ENCODE measurements at regions not wholly inside any gene's neighbourhood (a gene's known extent, or its start where the extent isn't known, plus 50 kb on each side); places are given as distances from the start of the nearest gene placed in this dataset.

DNA sequence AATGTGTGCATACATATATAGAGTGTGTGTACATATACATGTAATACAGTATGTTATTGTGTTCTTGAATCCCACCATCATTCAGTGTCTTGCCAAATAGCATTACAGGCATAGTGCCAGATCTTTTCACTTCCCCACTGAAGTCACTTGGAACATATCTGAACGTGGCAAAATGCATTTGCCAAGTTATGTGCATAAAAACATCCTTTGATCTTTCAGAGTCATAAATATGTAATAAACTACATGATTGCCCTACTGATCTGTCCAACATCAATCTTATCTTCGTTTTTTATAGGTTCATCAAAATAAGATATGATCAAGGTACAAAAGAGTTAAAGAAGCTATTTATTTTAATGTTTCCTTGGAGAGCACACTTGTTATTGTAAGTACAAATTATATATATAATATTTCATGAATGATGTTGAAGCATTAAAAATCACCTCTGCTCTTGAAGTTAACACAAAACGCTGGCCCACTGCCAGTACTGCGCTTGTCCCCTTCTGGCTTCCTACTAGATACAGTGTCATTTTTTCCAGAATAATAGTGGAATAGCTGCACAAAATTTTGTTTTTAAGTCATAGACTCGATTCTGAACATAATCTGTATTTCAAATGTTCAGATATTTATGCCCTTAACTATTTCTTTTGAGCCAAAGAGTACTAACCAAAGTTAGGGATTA, 549.5 kb upstream of the ARRDC4 start:
- H3K9me3 ChIP-seq (ENCODE audit: control insufficient read depth, insufficient read depth, low read depth, low read length), result no peaks in the 10 kb centered on the region
- no peak overlapping the region for H3K27ac ChIP-seq (ENCODE audit: low read depth, low read length)
- no peak overlapping the region for H3K9ac ChIP-seq (ENCODE audit: low read length)
- no peaks in the 10 kb centered on the region for H3K36me3 ChIP-seq (ENCODE audit: control insufficient read depth, insufficient read depth, low read length)
- no peak overlapping the region for H3K4me3 ChIP-seq (ENCODE audit: low read depth, low read length)
- H3K4me1 ChIP-seq (ENCODE audit: control insufficient read depth, insufficient read depth, low read length), result no peaks in the 10 kb centered on the region
- H3K27me3 ChIP-seq (ENCODE audit: control insufficient read depth, insufficient read depth, low read length), result no peaks in the 10 kb centered on the region

DNA sequence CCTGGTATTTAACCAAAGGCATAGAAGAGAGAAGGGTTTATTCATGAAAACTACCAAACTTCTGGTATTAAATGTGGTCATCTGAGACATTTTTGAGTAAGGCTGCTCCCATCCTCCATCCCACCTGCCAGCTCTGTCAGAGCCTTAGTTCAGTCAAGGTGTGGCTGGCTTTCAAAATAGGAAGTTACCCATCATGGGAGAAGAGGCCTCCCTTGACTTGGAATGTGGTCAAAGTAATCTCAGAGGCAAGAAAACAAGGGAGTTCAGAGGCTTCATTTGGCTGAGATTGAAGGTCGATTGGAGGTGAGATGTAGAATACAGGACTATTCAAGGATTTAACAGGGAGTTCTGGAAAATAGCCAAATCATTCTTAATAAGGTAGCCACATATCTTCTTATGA, 540.4 kb upstream of the ARRDC4 start:
- Histone ChIP-seq H3K36me3 (ENCODE audit: control insufficient read depth, insufficient read depth, low read length) (no peaks in the 10 kb centered on the region), H3K27me3 (ENCODE audit: control insufficient read depth, insufficient read depth, low read length) (no peaks in the 10 kb centered on the region), H3K4me3 (ENCODE audit: low read depth, low read length) (no peak overlapping the region), H3K27ac (ENCODE audit: low read depth, low read length) (no peak overlapping the region), H3K4me1 (ENCODE audit: control insufficient read depth, insufficient read depth, low read length) (peaks cover 10% of the 10 kb centered on the region; the same call in 1 of the 2 replicates), H3K9ac (ENCODE audit: low read length) (no peak overlapping the region), H3K9me3 (ENCODE audit: control insufficient read depth, insufficient read depth, low read depth, low read length) (no peaks in the 10 kb centered on the region)

DNA sequence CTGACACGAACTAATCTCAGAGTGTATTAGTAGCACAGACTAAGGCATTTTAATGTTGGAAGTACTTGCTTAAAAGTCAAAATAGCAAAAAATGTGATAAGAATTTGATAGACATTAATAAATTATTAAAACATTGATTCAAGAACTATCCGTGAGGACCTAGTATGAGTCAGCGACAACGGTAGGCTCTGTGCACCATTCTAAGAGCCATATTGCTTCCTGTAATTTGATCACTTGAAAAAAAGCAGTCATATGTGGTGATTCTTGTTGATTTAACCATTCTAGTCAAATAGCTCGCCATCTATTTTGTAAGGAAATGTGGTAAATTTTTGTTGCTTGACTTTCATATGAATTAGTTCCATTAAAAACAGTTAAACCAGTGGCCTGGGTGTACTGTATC, 534.9 kb upstream of the ARRDC4 start:
- Histone ChIP-seq H3K27me3 (ENCODE audit: control insufficient read depth, insufficient read depth, low read length) (no peaks in the 10 kb centered on the region), H3K9me3 (ENCODE audit: control insufficient read depth, insufficient read depth, low read depth, low read length) (no peaks in the 10 kb centered on the region), H3K9ac (ENCODE audit: low read length) (no peak overlapping the region), H3K36me3 (ENCODE audit: control insufficient read depth, insufficient read depth, low read length) (no peaks in the 10 kb centered on the region), H3K27ac (ENCODE audit: low read depth, low read length) (no peak overlapping the region), H3K4me3 (ENCODE audit: low read depth, low read length) (no peak overlapping the region), H3K4me1 (ENCODE audit: control insufficient read depth, insufficient read depth, low read length) (no peaks in the 10 kb centered on the region)

DNA sequence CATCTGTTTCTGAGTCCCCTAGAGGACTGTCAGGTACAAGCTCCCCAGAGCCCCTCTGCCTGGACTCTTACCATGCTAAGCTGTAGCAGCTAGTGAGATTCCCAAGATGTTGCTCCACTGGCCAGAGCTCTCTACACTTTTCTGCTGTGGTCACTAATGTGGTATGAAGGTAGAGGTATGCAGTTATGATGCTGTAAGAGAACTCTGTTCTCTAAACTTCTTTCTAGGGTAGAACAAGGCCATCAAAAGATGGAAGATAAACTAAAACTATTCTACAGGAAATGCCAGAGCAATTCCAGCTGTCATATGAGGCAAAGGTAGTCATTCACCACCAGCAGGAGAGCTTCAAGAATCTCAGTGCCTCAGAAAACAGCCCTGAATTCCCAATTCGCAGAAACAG, 517.4 kb upstream of the ARRDC4 start:
- no peak overlapping the region for H3K4me3 ChIP-seq (ENCODE audit: low read depth, low read length)
- no peaks in the 10 kb centered on the region for H3K36me3 ChIP-seq (ENCODE audit: control insufficient read depth, insufficient read depth, low read length)
- H3K9me3 ChIP-seq (ENCODE audit: control insufficient read depth, insufficient read depth, low read depth, low read length), result no peaks in the 10 kb centered on the region; the same call in 1 of the 2 replicates
- no peak overlapping the region for H3K27ac ChIP-seq (ENCODE audit: low read depth, low read length)
- H3K27me3 ChIP-seq (ENCODE audit: control insufficient read depth, insufficient read depth, low read length), result no peaks in the 10 kb centered on the region
- no peak overlapping the region for H3K9ac ChIP-seq (ENCODE audit: low read length)
- H3K4me1 ChIP-seq (ENCODE audit: control insufficient read depth, insufficient read depth, low read length), result no peaks in the 10 kb centered on the region

DNA sequence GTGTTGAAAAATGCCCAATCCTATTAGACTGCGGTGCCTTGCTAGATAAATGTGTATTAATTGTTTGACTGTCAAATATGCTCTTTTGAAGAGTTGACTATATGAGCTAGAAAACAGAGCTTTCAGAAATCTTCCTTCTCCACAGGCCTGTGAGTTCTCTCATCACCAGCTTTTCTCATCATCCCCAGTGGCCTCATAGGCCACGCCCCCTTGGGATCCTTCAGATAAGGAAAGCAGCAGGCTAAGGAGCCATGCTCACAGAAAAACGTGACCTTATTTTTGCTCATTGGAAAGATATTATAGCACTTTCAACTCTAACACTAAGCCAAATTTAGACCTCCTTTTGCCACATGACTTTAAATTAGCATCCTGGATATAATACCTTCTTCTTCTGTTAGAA, 514.4 kb upstream of the ARRDC4 start:
- Histone ChIP-seq H3K27me3 (ENCODE audit: control insufficient read depth, insufficient read depth, low read length) (no peaks in the 10 kb centered on the region), H3K36me3 (ENCODE audit: control insufficient read depth, insufficient read depth, low read length) (no peaks in the 10 kb centered on the region), H3K4me3 (ENCODE audit: low read depth, low read length) (no peak overlapping the region), H3K9me3 (ENCODE audit: control insufficient read depth, insufficient read depth, low read depth, low read length) (no peaks in the 10 kb centered on the region), H3K4me1 (ENCODE audit: control insufficient read depth, insufficient read depth, low read length) (no peaks in the 10 kb centered on the region), H3K9ac (ENCODE audit: low read length) (no peak overlapping the region), H3K27ac (ENCODE audit: low read depth, low read length) (no peak overlapping the region)

DNA sequence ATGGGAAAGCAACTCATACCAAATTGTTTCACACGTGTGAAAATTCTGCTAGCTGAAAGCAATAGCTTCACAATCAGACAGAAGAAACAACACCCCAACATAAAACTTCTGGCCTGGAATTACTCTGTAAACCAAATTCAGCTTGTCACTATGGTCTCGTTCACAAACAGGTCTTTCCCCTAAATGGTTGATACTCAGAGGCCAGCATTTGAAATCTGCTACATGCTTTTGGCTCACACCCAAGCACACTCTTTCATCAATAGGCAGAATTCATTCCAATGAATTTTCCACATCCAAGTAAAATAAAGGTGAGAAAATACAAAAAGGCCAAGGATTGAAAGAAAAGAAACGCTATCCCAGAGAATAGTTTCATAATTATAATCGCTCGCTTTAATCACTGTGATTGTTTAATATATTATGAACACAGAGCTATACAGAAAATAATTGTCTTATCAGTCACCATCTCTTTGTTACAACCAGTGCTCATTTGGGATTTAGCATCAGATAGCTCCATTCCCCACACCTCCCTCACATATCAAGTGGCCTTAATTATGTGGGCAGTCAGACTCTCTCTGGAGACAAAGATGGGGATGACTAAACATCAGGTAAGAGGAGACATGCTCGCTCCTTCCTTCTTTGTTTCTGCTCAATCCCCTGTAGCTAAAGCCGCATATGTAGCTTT, 503.8 kb upstream of the ARRDC4 start:
- H3K36me3 ChIP-seq (ENCODE audit: control insufficient read depth, insufficient read depth, low read length), result no peaks in the 10 kb centered on the region
- H3K4me3 ChIP-seq (ENCODE audit: low read depth, low read length), result no peak overlapping the region
- no peaks in the 10 kb centered on the region for H3K27me3 ChIP-seq (ENCODE audit: control insufficient read depth, insufficient read depth, low read length)
- no peaks in the 10 kb centered on the region for H3K9me3 ChIP-seq (ENCODE audit: control insufficient read depth, insufficient read depth, low read depth, low read length)
- no peaks in the 10 kb centered on the region for H3K4me1 ChIP-seq (ENCODE audit: control insufficient read depth, insufficient read depth, low read length)
- no peak overlapping the region for H3K27ac ChIP-seq (ENCODE audit: low read depth, low read length)
- no peak overlapping the region for H3K9ac ChIP-seq (ENCODE audit: low read length)

DNA sequence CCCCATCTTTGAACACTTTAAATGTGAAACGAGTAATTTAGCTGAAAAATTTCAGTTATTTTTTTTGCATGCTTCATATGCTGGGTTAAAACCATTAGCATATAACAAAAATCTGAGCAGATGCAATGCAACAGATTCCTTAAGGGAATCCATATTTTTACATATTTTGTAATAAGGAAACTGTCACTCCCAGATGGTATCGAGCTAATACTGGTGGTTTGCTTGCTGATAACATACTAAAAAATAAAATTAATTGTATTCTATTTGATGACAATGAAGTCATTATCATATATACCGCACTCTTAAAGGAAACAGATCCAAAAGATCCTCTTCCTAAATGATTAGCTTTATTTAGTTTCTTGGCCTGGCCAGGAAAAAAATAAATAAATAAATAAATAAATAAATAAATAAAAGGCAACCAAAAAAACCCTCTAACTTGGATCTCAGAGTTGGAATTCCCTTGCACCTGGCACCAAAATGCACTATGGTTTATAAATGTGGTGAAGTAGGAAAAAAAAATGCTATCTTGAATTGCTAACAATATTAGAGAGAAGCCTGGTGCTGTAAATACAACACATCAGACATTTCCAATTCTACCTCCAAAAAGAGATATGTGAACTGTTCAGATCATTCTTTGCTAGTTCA, 503.2 kb upstream of the ARRDC4 start:
- Histone ChIP-seq H3K9ac (ENCODE audit: low read length) (no peak overlapping the region), H3K27me3 (ENCODE audit: control insufficient read depth, insufficient read depth, low read length) (no peaks in the 10 kb centered on the region), H3K4me3 (ENCODE audit: low read depth, low read length) (no peak overlapping the region), H3K4me1 (ENCODE audit: control insufficient read depth, insufficient read depth, low read length) (no peaks in the 10 kb centered on the region), H3K27ac (ENCODE audit: low read depth, low read length) (no peak overlapping the region), H3K36me3 (ENCODE audit: control insufficient read depth, insufficient read depth, low read length) (no peaks in the 10 kb centered on the region), H3K9me3 (ENCODE audit: control insufficient read depth, insufficient read depth, low read depth, low read length) (no peaks in the 10 kb centered on the region)

DNA sequence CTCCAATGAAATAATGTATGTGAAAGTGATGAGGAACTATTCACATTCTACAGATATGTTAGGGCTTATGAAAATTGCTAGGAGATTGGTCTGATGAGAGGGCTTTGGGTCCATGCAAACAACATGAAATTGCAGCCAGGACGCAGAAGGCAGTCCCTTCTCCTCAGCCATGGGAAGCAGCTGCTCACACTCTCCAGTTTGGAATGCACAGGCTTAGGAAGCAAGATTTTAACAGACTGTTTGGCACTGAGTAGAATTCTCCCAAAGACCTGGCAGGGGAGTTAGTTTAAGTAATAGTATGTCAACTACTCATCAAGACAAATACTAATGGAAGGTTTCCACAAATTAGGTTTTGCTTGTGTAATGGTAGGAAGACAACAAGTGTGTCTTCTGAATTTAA, 500.7 kb upstream of the ARRDC4 start:
- Histone ChIP-seq H3K9me3 (ENCODE audit: control insufficient read depth, insufficient read depth, low read depth, low read length) (no peaks in the 10 kb centered on the region), H3K9ac (ENCODE audit: low read length) (no peak overlapping the region), H3K36me3 (ENCODE audit: control insufficient read depth, insufficient read depth, low read length) (no peaks in the 10 kb centered on the region), H3K4me1 (ENCODE audit: control insufficient read depth, insufficient read depth, low read length) (no peaks in the 10 kb centered on the region), H3K27ac (ENCODE audit: low read depth, low read length) (no peak overlapping the region), H3K4me3 (ENCODE audit: low read depth, low read length) (no peak overlapping the region), H3K27me3 (ENCODE audit: control insufficient read depth, insufficient read depth, low read length) (no peaks in the 10 kb centered on the region)

DNA sequence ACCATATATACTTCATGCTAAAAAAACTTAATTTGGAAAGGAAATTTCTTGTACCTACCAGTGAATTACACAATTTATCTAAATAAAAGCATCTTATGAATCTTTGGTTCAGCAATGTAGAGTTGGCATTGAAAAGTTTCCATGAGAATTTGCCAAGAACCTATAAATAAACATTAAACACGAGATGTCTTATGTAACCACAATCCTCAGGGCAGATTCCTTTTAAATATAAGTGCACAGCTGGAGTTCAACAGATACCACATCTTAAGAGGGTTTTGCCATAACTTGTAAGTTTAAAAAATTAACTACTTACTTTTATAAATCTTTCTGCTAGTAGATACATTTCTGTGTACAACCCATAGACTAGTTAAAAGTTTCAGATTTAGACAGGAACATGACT, 499.3 kb upstream of the ARRDC4 start:
- no peaks in the 10 kb centered on the region for H3K9me3 ChIP-seq (ENCODE audit: control insufficient read depth, insufficient read depth, low read depth, low read length)
- no peak overlapping the region for H3K27ac ChIP-seq (ENCODE audit: low read depth, low read length)
- H3K9ac ChIP-seq (ENCODE audit: low read length), result no peak overlapping the region
- H3K4me3 ChIP-seq (ENCODE audit: low read depth, low read length), result no peak overlapping the region
- no peaks in the 10 kb centered on the region for H3K36me3 ChIP-seq (ENCODE audit: control insufficient read depth, insufficient read depth, low read length)
- no peaks in the 10 kb centered on the region for H3K4me1 ChIP-seq (ENCODE audit: control insufficient read depth, insufficient read depth, low read length)
- H3K27me3 ChIP-seq (ENCODE audit: control insufficient read depth, insufficient read depth, low read length), result no peaks in the 10 kb centered on the region

DNA sequence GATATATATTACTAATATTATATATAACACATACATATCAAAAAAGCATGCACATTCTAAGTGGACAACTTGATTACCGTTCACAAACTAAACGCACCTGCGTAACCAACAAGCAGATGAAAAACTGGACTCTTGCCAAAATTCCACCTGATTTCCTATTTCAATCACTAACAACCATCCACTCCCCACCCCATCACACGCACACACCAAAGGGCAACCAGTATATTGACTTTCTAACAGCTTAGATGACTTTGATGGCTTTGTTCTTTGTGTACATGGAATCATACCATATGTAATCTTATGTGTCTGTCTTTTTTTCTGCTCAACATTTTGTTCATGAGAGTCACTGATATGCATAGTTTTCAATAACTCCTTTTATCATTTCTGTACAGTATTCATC, 496.8 kb upstream of the ARRDC4 start:
- H3K9me3 ChIP-seq (ENCODE audit: control insufficient read depth, insufficient read depth, low read depth, low read length), result no peaks in the 10 kb centered on the region
- no peaks in the 10 kb centered on the region for H3K4me1 ChIP-seq (ENCODE audit: control insufficient read depth, insufficient read depth, low read length)
- no peak overlapping the region for H3K27ac ChIP-seq (ENCODE audit: low read depth, low read length)
- H3K36me3 ChIP-seq (ENCODE audit: control insufficient read depth, insufficient read depth, low read length), result no peaks in the 10 kb centered on the region
- H3K9ac ChIP-seq (ENCODE audit: low read length), result no peak overlapping the region
- no peak overlapping the region for H3K4me3 ChIP-seq (ENCODE audit: low read depth, low read length)
- H3K27me3 ChIP-seq (ENCODE audit: control insufficient read depth, insufficient read depth, low read length), result no peaks in the 10 kb centered on the region

DNA sequence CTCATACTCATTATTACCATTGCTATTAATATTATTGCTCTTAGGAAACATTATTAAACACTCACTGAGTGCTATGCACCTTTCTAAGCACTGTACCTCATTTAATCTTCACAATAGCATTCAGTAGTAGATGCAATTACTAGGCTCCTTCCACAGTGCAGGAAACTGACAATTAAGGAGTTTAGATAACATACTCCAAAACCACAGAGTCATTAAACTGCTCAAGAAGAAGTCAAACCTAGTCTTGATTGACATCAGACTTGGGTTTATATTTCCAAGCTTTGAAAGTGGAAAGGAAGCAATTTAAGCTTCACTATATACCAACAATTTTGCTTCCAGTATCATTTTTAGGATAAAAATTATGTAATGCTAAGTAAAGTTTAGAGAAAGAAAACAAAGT, 490.1 kb upstream of the ARRDC4 start:
- H3K9me3 ChIP-seq (ENCODE audit: control insufficient read depth, insufficient read depth, low read depth, low read length), result no peaks in the 10 kb centered on the region
- no peaks in the 10 kb centered on the region for H3K27me3 ChIP-seq (ENCODE audit: control insufficient read depth, insufficient read depth, low read length)
- H3K4me3 ChIP-seq (ENCODE audit: low read depth, low read length), result no peak overlapping the region
- H3K9ac ChIP-seq (ENCODE audit: low read length), result no peak overlapping the region
- no peaks in the 10 kb centered on the region for H3K36me3 ChIP-seq (ENCODE audit: control insufficient read depth, insufficient read depth, low read length)
- no peak overlapping the region for H3K27ac ChIP-seq (ENCODE audit: low read depth, low read length)
- H3K4me1 ChIP-seq (ENCODE audit: control insufficient read depth, insufficient read depth, low read length), result no peaks in the 10 kb centered on the region
